GM12892 (cell line): ENCODE measurements at regions not wholly inside any gene's neighbourhood (a gene's known extent, or its start where the extent isn't known, plus 50 kb on each side); places are given as distances from the start of the nearest gene placed in this dataset.

Source experiments
- POLR2AphosphoS5 ChIP-seq: IDR thresholded peaks from 2 replicates; pipeline ENCODE4 v1.6.1; 2011; ENCODE audit warnings: low read depth, low read length, control low read depth
- TAF1 ChIP-seq: IDR thresholded peaks from 2 replicates; pipeline ENCODE4 v1.6.1; 2011; ENCODE audit warnings: low read depth, mild to moderate bottlenecking, control low read depth, low read length, borderline replicate concordance

DNA sequence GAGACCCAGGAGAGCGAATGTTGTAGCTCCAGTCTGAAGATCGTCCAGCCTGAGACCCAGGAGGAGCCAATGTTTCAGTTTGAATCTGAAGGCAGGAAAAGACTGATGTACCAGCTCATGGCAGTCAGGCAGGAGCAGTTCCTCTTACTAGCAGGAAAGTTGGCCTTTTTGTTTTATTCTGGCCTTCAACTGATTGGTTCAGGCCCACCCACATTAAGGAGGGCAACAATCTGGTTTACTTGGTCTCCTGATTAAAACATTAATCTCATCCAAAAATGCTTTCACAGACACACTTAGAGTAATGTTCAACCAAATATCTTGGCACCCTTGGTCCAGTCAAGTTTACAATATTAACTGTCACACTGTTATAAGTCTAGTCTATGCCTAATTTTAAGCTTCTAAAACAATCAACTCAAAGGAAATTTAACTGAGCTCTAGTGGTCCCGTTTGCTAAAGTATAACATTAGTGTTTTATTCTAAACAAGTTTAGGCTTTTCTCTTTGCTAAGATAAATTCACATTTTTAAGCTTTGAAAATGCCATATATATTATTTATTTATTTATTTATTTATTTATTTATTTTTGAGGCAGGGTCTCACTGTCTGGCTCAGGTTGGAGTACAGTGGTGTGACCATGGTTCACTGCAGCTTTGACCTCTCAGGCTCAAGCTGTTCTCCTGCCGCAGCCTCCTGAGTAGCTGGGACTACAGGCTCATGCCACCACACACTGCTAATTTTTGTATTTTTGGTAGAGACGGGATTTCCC, 275.5 kb upstream of the SLC35B3 start:
- TF ChIP-seq TAF1 (no peak), POLR2AphosphoS5 (no peak)
